ENCODE measurements at regions not wholly inside any gene's neighbourhood (a gene's known extent, or its start where the extent isn't known, plus 50 kb on each side); places are given as distances from the start of the nearest gene placed in this dataset.

DNA sequence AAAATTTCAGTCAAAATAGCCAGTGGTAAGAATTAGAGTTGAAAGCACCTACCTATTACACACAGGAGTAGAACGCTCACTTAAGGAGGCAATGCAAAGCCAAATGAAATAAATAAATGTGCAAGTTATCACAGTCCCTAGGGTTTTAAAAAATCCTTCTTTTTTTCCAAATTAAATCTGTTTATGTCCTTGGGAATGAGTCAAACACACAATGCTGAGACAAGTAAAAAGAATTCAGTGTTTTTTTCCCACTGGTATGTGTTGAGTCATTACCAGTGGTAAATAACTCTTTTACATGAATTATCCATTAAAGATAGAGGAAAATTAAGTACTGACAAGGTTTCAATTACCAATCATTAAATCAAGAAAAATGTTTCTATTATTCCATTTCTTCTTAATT lies 438.6 kb downstream of the TNS3 start:
- CTCF ChIA-PET = no interaction called here
- Mint-ChIP-seq H3K27ac (no peak overlapping the region), H3K27me3 (peaks cover 9% of the 10 kb centered on the region)

GRCh38 chr7:47142867-47143175 lies 439.1 kb downstream of the TNS3 start:
- DNase-seq = no peak
- Mint-ChIP-seq H3K27me3 (peaks cover 9% of the 10 kb centered on the region), H3K27ac (no peak overlapping the region), H3K36me3 (ENCODE audit: low read depth) (no peaks in the 10 kb centered on the region), H3K4me3 (no peak overlapping the region), H3K9me3 (no peaks in the 10 kb centered on the region), H3K4me1 (ENCODE audit: low read depth) (no peaks in the 10 kb centered on the region)
- ChIA-PET POLR2A (no interaction called here), CTCF (no interaction called here)
- intact Hi-C loops (cut with micrococcal nuclease) = no loop called here
- ATAC-seq = no peak
- TF ChIP-seq, protein P1, sequence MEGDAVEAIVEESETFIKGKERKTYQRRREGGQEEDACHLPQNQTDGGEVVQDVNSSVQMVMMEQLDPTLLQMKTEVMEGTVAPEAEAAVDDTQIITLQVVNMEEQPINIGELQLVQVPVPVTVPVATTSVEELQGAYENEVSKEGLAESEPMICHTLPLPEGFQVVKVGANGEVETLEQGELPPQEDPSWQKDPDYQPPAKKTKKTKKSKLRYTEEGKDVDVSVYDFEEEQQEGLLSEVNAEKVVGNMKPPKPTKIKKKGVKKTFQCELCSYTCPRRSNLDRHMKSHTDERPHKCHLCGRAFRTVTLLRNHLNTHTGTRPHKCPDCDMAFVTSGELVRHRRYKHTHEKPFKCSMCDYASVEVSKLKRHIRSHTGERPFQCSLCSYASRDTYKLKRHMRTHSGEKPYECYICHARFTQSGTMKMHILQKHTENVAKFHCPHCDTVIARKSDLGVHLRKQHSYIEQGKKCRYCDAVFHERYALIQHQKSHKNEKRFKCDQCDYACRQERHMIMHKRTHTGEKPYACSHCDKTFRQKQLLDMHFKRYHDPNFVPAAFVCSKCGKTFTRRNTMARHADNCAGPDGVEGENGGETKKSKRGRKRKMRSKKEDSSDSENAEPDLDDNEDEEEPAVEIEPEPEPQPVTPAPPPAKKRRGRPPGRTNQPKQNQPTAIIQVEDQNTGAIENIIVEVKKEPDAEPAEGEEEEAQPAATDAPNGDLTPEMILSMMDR (IDR thresholded peaks at IDR 0.05) = no peak

More for the DNA sequence above, 438.6 kb downstream of the TNS3 start:
- intact Hi-C loops (cut with micrococcal nuclease) = no loop called here
- TF ChIP-seq, protein P1 (IDR thresholded peaks at IDR 0.05) = no peak
- no peaks in the 10 kb centered on the region for H3K36me3 Mint-ChIP-seq (ENCODE audit: low read depth)
- no peak for ATAC-seq
- POLR2A ChIA-PET = no interaction called here
- no peak for DNase-seq
- no peaks in the 10 kb centered on the region for H3K9me3 Mint-ChIP-seq
- H3K4me1 Mint-ChIP-seq (ENCODE audit: low read depth) = no peaks in the 10 kb centered on the region
- H3K4me3 Mint-ChIP-seq = no peak overlapping the region

DNA sequence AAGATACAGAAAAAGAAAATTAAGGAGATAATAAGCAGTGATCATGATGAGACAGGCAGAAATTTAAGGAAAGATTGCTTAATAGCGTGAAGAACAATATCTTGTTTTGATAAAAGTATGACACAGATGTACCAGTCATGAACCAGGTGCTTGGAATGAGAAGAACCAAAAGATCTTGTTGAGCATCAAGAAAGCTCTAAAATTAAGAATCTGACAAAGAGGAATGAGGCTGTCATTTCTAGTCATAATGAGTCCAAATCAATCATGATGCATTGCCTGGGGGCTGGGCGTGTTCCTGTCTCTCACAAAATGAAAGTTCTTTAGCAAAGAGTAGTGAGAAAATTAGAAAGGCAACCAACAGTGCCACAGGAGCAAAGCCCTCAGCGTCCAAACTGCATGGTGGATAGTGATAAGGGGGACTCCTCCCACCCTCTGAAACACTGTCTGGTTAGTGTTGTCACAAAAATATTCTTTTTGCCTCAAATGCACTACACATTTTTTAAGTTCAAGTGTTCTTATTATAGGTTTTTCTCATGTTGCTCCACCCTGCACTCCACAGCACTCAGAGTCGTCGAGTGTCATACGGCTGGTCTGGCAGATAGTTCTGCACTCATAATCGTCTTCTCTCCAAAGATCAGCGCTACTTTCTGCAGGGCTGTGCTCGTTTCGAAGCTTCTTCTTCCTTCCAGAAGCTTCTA lies 439.6 kb downstream of the TNS3 start:
- H3K27me3 Mint-ChIP-seq = peaks cover 9% of the 10 kb centered on the region
- intact Hi-C loops (cut with micrococcal nuclease) = no loop called here
- ATAC-seq = no peak
- ChIA-PET CTCF (no interaction called here), POLR2A (no interaction called here)
- H3K9me3 Mint-ChIP-seq = no peaks in the 10 kb centered on the region
- H3K4me3 Mint-ChIP-seq = no peak overlapping the region
- H3K36me3 Mint-ChIP-seq (ENCODE audit: low read depth) = no peaks in the 10 kb centered on the region
- no peak overlapping the region for H3K27ac Mint-ChIP-seq
- H3K4me1 Mint-ChIP-seq (ENCODE audit: low read depth) = no peaks in the 10 kb centered on the region
- TF ChIP-seq, protein P1 (IDR thresholded peaks at IDR 0.05) = no peak
- DNase-seq = no peak

- Mint-ChIP-seq H3K27ac (no peak overlapping the region), H3K36me3 (ENCODE audit: low read depth) (no peaks in the 10 kb centered on the region), H3K9me3 (no peaks in the 10 kb centered on the region), H3K27me3 (peaks cover 4% of the 10 kb centered on the region), H3K4me3 (no peak overlapping the region), H3K4me1 (ENCODE audit: low read depth) (no peaks in the 10 kb centered on the region)
- ChIA-PET POLR2A (no interaction called here), CTCF (no interaction called here)
- DNase-seq = no peak
- intact Hi-C loops (cut with micrococcal nuclease) = no loop called here
- TF ChIP-seq, protein P1 (IDR thresholded peaks at IDR 0.05) = no peak
- ATAC-seq = no peak
Observed at GRCh38 chr7:47132471-47132870, 449.4 kb downstream of the TNS3 start.

- H3K36me3 Mint-ChIP-seq (ENCODE audit: low read depth) = no peaks in the 10 kb centered on the region
- H3K9me3 Mint-ChIP-seq = no peaks in the 10 kb centered on the region
- peaks cover 4% of the 10 kb centered on the region for H3K27me3 Mint-ChIP-seq
- intact Hi-C loops (cut with micrococcal nuclease) = no loop called here
- no peak overlapping the region for H3K4me3 Mint-ChIP-seq
- ATAC-seq (no peak), DNase-seq (no peak)
- CTCF ChIA-PET = no interaction called here
- POLR2A ChIA-PET = no interaction called here
- H3K4me1 Mint-ChIP-seq (ENCODE audit: low read depth) = no peaks in the 10 kb centered on the region
- no peak overlapping the region for H3K27ac Mint-ChIP-seq
- TF ChIP-seq, protein P1 (IDR thresholded peaks at IDR 0.05) = no peak
Observed at GRCh38 chr7:47128700-47129099, 453.2 kb downstream of the TNS3 start.
